ENCODE measurements at regions not wholly inside any gene's neighbourhood (a gene's known extent, or its start where the extent isn't known, plus 50 kb on each side); places are given as distances from the start of the nearest gene placed in this dataset.

DNA sequence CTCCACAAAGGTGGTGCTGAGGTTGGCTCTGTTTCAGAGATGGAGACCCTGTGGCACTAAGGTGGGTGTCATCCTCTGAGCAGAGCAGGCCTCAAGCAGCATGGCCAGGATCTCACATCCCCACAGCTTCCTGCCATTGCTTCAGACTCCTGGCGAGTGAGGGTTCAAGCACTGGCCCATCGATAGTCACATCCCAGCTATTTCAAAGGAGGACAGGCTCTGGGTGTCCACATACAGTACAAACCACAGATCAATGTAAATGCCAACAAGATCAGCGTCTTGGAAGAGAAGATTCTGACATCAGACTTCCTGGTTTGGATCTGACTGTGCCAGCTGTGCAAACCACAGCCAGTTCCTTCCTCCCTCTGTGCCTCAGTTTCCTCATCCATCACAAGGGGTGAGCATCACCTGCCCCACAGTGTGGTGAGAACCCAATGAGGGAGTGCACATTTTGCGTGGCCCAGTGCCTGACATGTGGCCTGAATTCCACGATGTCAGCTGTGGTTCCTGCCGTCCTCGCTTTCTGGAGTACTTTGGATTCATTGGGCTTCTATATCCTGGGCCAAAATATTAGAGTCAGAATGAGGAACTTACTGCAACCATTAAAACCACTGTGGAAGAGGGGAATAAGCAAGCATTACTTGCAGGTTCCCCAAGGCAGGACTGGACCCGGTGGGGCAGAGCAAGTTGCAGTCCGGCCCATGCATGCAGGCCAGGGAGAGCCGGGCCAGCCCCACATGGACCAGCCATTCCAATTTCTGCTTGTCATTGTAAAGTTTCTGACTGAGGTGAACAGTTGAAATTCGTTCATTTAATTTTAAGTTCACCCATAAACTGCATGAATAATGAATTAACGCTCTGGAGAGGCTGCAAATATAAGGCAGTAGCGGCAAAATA, 236.0 kb downstream of the TTLL2 start:
- no peak for TF ChIP-seq POLR2A (IDR thresholded peaks at IDR 0.05)
- TF ChIP-seq, protein P1, sequence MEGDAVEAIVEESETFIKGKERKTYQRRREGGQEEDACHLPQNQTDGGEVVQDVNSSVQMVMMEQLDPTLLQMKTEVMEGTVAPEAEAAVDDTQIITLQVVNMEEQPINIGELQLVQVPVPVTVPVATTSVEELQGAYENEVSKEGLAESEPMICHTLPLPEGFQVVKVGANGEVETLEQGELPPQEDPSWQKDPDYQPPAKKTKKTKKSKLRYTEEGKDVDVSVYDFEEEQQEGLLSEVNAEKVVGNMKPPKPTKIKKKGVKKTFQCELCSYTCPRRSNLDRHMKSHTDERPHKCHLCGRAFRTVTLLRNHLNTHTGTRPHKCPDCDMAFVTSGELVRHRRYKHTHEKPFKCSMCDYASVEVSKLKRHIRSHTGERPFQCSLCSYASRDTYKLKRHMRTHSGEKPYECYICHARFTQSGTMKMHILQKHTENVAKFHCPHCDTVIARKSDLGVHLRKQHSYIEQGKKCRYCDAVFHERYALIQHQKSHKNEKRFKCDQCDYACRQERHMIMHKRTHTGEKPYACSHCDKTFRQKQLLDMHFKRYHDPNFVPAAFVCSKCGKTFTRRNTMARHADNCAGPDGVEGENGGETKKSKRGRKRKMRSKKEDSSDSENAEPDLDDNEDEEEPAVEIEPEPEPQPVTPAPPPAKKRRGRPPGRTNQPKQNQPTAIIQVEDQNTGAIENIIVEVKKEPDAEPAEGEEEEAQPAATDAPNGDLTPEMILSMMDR (IDR thresholded peaks at IDR 0.05), result no peak

Data from lower leg skin (tissue), 3 donors.